Tibial nerve (tissue), 4 donors: ENCODE measurements at regions not wholly inside any gene's neighbourhood (a gene's known extent, or its start where the extent isn't known, plus 50 kb on each side); places are given as distances from the start of the nearest gene placed in this dataset.

Experiments
- DNase-seq, 2 donors: peaks; one replicate each; pipeline ENCODE4 v3.0.0-alpha.2; 2019; ENCODE audit warnings: low spot score in 2 of 2
- H3K27ac ChIP-seq, 4 donors: fragments of 200-600 bp; sonication (generic) in 3 of 4; one replicate each; pipeline ENCODE4 v1.5.1; 2017 to 2019; ENCODE audit warnings: mild to moderate bottlenecking in 1 of 4
- H3K27me3 ChIP-seq, 2 donors: fragments of 200-600 bp; sonication (generic) in 1 of 2; one replicate each; pipeline versions ENCODE4 v1.5.1 to v1.6.0; 2017 to 2019
- H3K36me3 ChIP-seq, 3 donors: fragments of 200-600 bp; sonication (generic); one replicate each; pipeline ENCODE4 v1.5.1; 2018 to 2019
- H3K4me1 ChIP-seq, 4 donors: fragments of 200-600 bp; sonication (generic) in 3 of 4; one replicate each; pipeline ENCODE4 v1.5.1; 2017 to 2019
- H3K4me3 ChIP-seq, 4 donors: fragments of 200-600 bp; sonication (generic) in 3 of 4; one replicate each; pipeline ENCODE4 v1.5.1; 2017 to 2019; ENCODE audit warnings: mild to moderate bottlenecking in 1 of 4, moderate library complexity in 1 of 4
- H3K9me3 ChIP-seq, 4 donors: fragments of 200-600 bp; sonication (generic) in 3 of 4; one replicate each; pipeline ENCODE4 v1.5.1; 2017 to 2019
- EP300 ChIP-seq, 2 donors: sonication (generic); formaldehyde crosslinking; IDR thresholded peaks; one replicate each; pipeline ENCODE4 v1.6.1; 2017; ENCODE audit warnings: antibody characterized with exemption in 2 of 2, mild to moderate bottlenecking in 1 of 2
- POLR2A ChIP-seq, 2 donors: fragments of 450-650 bp; IDR thresholded peaks; one replicate each; pipeline ENCODE4 v1.6.1; 2017; ENCODE audit warnings: antibody characterized with exemption in 2 of 2, mild to moderate bottlenecking in 2 of 2, moderate library complexity in 2 of 2
- WGBS, 2 donors: methylation state at CpG; one replicate each; pipeline ENCODE4 v1.1.5; 2018; 5-methylcytosine and 5-hydroxymethylcytosine counted together
- TF ChIP-seq, protein P1 (sequence below), 5 experiments: fragments of 200-600 bp in 3 of 5; fragments of 450-650 bp in 2 of 5; sonication (generic) in 3 of 5; IDR thresholded peaks; one replicate each; pipeline ENCODE4 v1.5.1; 2016 to 2019; ENCODE audit warnings: antibody characterized with exemption in 5 of 5, mild to moderate bottlenecking in 3 of 5, moderate library complexity in 2 of 5

DNA sequence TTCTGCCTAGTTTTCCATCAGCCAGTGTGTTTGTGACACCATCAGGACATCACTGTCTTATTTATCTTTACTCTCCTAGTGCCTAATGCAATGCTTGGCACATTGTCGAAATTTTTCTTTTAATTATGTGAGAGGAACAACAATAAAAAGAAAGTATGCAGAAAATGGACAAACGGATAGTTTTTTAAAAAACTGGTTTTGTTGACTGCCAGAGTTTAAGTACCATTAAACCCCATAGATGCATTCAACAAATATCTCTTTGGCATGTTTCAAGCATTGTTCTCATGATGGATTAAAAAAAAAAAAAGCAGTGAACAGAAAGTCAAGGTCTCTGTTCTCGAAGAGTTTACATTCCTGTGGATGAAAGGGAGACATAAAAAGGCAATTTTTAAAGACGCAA, 398.4 kb downstream of the PPP3CA start:
- Histone ChIP-seq H3K27ac (no peak overlapping the region), H3K9me3 (peaks cover 0 to 4% (median 0%) of the 10 kb centered on the region in 4 donors), H3K4me1 (no peaks in the 10 kb centered on the region), H3K36me3 (no peaks in the 10 kb centered on the region), H3K27me3 (no peaks in the 10 kb centered on the region), H3K4me3 (no peak overlapping the region)
- TF ChIP-seq EP300 (IDR thresholded peaks at IDR 0.05) (no peak), POLR2A (IDR thresholded peaks at IDR 0.05) (no peak)
- TF ChIP-seq, protein P1, sequence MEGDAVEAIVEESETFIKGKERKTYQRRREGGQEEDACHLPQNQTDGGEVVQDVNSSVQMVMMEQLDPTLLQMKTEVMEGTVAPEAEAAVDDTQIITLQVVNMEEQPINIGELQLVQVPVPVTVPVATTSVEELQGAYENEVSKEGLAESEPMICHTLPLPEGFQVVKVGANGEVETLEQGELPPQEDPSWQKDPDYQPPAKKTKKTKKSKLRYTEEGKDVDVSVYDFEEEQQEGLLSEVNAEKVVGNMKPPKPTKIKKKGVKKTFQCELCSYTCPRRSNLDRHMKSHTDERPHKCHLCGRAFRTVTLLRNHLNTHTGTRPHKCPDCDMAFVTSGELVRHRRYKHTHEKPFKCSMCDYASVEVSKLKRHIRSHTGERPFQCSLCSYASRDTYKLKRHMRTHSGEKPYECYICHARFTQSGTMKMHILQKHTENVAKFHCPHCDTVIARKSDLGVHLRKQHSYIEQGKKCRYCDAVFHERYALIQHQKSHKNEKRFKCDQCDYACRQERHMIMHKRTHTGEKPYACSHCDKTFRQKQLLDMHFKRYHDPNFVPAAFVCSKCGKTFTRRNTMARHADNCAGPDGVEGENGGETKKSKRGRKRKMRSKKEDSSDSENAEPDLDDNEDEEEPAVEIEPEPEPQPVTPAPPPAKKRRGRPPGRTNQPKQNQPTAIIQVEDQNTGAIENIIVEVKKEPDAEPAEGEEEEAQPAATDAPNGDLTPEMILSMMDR (IDR thresholded peaks at IDR 0.05) = no peak
- no peak for DNase-seq
- WGBS, 2 donors = 38 to 59% methylated on average over 4 of the region's 4 CpGs

DNA sequence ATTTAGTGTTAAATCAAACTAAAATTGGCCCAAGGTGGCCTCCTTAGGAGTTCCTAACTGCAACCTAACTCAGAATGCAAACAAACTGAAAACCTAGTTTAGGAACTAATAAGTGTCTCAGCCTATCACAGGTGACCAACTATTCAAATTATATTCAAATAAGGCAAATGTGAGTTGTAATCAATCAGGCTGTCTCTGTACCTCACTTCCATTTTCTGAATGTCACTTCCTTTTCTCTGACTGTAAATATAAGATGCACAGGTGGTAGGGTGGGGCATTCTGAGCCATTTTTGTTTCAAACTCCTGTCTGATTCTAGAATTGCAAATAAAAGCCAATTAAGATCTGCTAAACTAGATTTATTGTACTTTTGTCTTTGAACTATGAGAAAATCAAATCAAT, 401.5 kb downstream of the PPP3CA start:
- Histone ChIP-seq H3K27me3 (no peaks in the 10 kb centered on the region), H3K4me3 (no peak overlapping the region), H3K9me3 (peaks cover 0 to 12% (median 1%) of the 10 kb centered on the region in 4 donors), H3K4me1 (no peaks in the 10 kb centered on the region), H3K36me3 (no peaks in the 10 kb centered on the region), H3K27ac (no peak overlapping the region)
- no peak for DNase-seq
- no peak for TF ChIP-seq POLR2A (IDR thresholded peaks at IDR 0.05)
- no peak for TF ChIP-seq EP300 (IDR thresholded peaks at IDR 0.05)
- TF ChIP-seq, protein P1 (IDR thresholded peaks at IDR 0.05) = no peak

DNA sequence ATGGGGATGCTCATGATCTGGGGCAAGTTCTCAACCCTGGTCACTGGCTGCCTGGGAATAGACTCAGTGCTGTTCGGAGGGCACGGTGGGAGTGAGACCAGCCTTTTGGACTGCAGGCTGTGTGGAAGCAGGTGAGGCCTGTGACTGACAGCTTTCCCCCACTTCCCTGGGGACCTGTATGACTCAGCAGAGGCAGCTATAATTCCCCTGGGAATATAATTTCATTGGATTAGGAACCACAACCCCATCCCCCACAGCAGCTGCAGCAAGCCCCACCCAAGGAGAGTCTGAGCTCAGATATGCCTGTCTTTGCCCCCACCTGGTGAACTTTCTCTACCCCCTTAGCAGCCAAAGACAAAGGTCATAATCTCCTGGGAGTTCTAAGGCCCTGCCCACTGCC, 408.6 kb downstream of the PPP3CA start:
- H3K9me3 ChIP-seq = peaks cover 0 to 8% (median 1%) of the 10 kb centered on the region in 4 donors
- 89 to 92% methylated on average over 2 of the region's 2 CpGs for WGBS, 2 donors
- H3K27me3 ChIP-seq = no peaks in the 10 kb centered on the region
- no peak overlapping the region for H3K4me3 ChIP-seq
- no peak overlapping the region for H3K27ac ChIP-seq
- peaks cover 0 to 4% (median 0%) of the 10 kb centered on the region in 4 donors for H3K4me1 ChIP-seq
- no peak for DNase-seq
- no peaks in the 10 kb centered on the region for H3K36me3 ChIP-seq
- TF ChIP-seq POLR2A (IDR thresholded peaks at IDR 0.05) (no peak), EP300 (IDR thresholded peaks at IDR 0.05) (no peak)
- TF ChIP-seq, protein P1 (IDR thresholded peaks at IDR 0.05) = no peak

DNA sequence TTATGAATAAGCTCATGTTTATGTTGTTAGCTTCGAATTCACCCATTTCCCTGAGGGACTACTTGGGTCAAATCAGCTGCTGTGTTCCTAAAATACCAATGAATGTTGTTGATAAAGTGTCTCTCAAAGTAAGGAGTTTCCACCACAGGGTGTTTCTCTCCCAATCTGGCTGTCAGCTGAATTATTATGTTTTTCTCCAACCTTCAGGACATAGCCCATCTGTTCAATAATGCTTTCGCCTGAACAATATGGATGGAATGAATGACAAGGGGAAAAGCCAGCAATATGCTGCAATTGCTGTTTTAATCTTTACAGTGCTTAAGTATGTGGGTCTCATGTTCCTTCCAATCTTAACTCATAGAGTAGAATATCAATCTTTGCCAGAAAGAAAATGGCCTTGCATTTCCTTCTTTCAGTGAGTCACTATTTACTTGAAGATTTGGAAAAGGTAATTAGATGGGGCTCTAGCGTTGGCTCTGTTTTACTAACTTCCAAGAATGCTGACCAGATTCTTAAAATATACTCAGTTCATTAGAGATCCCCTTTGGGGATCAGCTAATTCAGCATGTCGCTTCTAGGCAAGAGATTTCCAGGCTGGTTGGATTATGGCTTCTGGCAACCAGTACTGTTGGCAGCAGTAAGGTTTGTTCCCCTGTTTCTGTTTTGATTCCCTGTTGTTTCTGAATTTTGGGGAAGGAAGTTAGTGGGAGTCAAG, 410.5 kb downstream of the PPP3CA start:
- DNase-seq = no peak
- H3K4me3 ChIP-seq = no peak overlapping the region
- no peaks in the 10 kb centered on the region for H3K9me3 ChIP-seq
- WGBS, 2 donors = 57 to 59% methylated on average over 4 of the region's 4 CpGs
- no peak overlapping the region for H3K27ac ChIP-seq
- H3K36me3 ChIP-seq = no peaks in the 10 kb centered on the region
- TF ChIP-seq POLR2A (IDR thresholded peaks at IDR 0.05) (no peak), EP300 (IDR thresholded peaks at IDR 0.05) (no peak)
- TF ChIP-seq, protein P1 (IDR thresholded peaks at IDR 0.05) = no peak
- no peaks in the 10 kb centered on the region for H3K27me3 ChIP-seq
- H3K4me1 ChIP-seq = peaks cover 0 to 15% (median 4%) of the 10 kb centered on the region in 4 donors

DNA sequence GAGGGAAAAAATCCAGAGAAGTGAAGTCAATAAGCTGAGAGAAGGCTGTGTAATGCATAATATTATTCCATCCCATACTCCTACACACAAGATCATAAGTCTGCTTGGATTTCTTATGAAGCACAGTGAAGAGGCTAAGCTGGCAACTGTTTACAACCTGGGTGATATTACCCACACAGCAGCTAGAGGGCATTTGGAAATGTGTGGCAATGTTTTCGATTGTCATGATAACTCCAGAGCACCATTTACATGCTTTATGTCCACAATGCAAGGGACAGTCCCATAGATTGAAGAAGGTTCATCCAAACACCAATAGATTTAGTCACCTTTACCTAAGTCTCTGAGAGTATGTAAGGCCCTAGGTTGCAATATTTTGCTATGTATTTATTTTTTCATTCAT, 412.2 kb downstream of the PPP3CA start:
- Histone ChIP-seq H3K4me3 (no peak overlapping the region), H3K9me3 (no peaks in the 10 kb centered on the region), H3K36me3 (no peaks in the 10 kb centered on the region), H3K27ac (no peak overlapping the region), H3K27me3 (no peaks in the 10 kb centered on the region), H3K4me1 (peaks cover 0 to 24% (median 4%) of the 10 kb centered on the region in 4 donors)
- DNase-seq = no peak
- TF ChIP-seq EP300 (IDR thresholded peaks at IDR 0.05) = no peak
- no peak for TF ChIP-seq POLR2A (IDR thresholded peaks at IDR 0.05)
- TF ChIP-seq, protein P1 (IDR thresholded peaks at IDR 0.05) = no peak
- 77 to 81% methylated on average over 1 of the region's 1 CpG for WGBS, 2 donors
